Lung (tissue), 11 donors: ENCODE measurements at regions not wholly inside any gene's neighbourhood (a gene's known extent, or its start where the extent isn't known, plus 50 kb on each side); places are given as distances from the start of the nearest gene placed in this dataset.
"Not testable (repeated sequence)": the region's sequence is repeated elsewhere in the genome, so short reads cannot be mapped to it uniquely, and the experiment has no call there.

Experiments
- ATAC-seq: fragments of 200-7000 bp; cut with Tn5 transposase; one replicate; pipeline ENCODE4 v1.9.1; 2020; ENCODE audit warnings: moderate number of reproducible peaks; ENCODE audit not compliant: insufficient read depth, low FRiP score
- DNase-seq, 3 donors: peaks; one replicate each; pipeline ENCODE4 v3.0.0-alpha.2; 2013 to 2017
- H3K27ac ChIP-seq, 2 donors: one replicate each; pipeline ENCODE4 v1.5.1; 2013; ENCODE audit warnings: mild to moderate bottlenecking in 2 of 2, moderate library complexity in 2 of 2, control low read depth in 1 of 2, inconsistent platforms in 1 of 2, low read depth in 1 of 2, low read length in 1 of 2
- H3K27me3 ChIP-seq, 3 donors: one replicate each; pipeline ENCODE4 v1.5.1; 2013; ENCODE audit warnings: low read length in 2 of 3; ENCODE audit not compliant: control insufficient read depth in 3 of 3, insufficient read depth in 3 of 3
- H3K36me3 ChIP-seq, 4 donors: one replicate each; pipeline ENCODE4 v1.5.1; 2013; ENCODE audit warnings: low read length in 4 of 4, mild to moderate bottlenecking in 1 of 4, moderate library complexity in 1 of 4; ENCODE audit not compliant: control insufficient read depth in 4 of 4, insufficient read depth in 4 of 4
- H3K4me1 ChIP-seq, 5 donors: one replicate each; pipeline ENCODE4 v1.5.1; 2013; ENCODE audit warnings: low read length in 5 of 5, mild to moderate bottlenecking in 2 of 5, moderate library complexity in 1 of 5; ENCODE audit not compliant: control insufficient read depth in 5 of 5, insufficient read depth in 5 of 5
- H3K4me3 ChIP-seq: one replicate; pipeline ENCODE4 v1.5.1; 2013; ENCODE audit warnings: mild to moderate bottlenecking, control low read depth, moderate library complexity
- H3K9ac ChIP-seq, 2 donors: one replicate each; pipeline ENCODE4 v1.5.1; 2013; ENCODE audit warnings: low read length in 2 of 2, control low read depth in 1 of 2; ENCODE audit not compliant: insufficient read depth in 1 of 2
- H3K9me3 ChIP-seq, 4 donors: one replicate each; pipeline ENCODE4 v1.5.1; 2013; ENCODE audit warnings: low read length in 3 of 4, mild to moderate bottlenecking in 1 of 4, moderate library complexity in 1 of 4; ENCODE audit not compliant: control insufficient read depth in 4 of 4, insufficient read depth in 3 of 4
- CTCF ChIP-seq: IDR thresholded peaks from 2 replicates; pipeline ENCODE4 v1.5.1; 2012; ENCODE audit warnings: mild to moderate bottlenecking; ENCODE audit errors: control extremely low read depth, extremely low read depth
- WGBS, 2 donors: extraction: QIAGEN DNeasy Blood & Tissue Kit; methylation state at CpG; one replicate each; pipeline ENCODE4 v1.1.7; 2013; 5-methylcytosine and 5-hydroxymethylcytosine counted together
- donor health status: control.
- donor health status: control.
- donor health status: Bipolar disorder and iron deficiency.
- donor health status: healthy.
- donor health status: DM: yes; HTN: yes; CAD: no.

- H3K36me3 ChIP-seq, result no peaks in the 10 kb centered on the region
- peaks cover 0 to 2% (median 0%) of the 10 kb centered on the region in 4 donors for H3K9me3 ChIP-seq
- H3K4me1 ChIP-seq, result peaks cover 0 to 2% (median 0%) of the 10 kb centered on the region in 5 donors
- H3K27me3 ChIP-seq, result no peaks in the 10 kb centered on the region
- ATAC-seq, result no peak
- 25 to 42% methylated on average over 2 of the region's 2 CpGs for WGBS, 2 donors
- peak in 2 of 3 donors; percentile 18 to 20 for DNase-seq
- TF ChIP-seq CTCF, result no peak
- H3K4me3 ChIP-seq, result no peak overlapping the region
- no peak overlapping the region for H3K9ac ChIP-seq
- peak overlapping the region in 1 of 2 donors; percentile 21 for H3K27ac ChIP-seq
These were observed 69.1 kb downstream of the SPIN4 start for GRCh38 chrX:63282077-63282476.

GRCh38 chrX:63281465-63281864 is 69.7 kb downstream of the SPIN4 start:
- Histone ChIP-seq H3K27me3 (no peaks in the 10 kb centered on the region), H3K4me3 (no peak overlapping the region), H3K9ac (no peak overlapping the region), H3K4me1 (peaks cover 0 to 2% (median 0%) of the 10 kb centered on the region in 5 donors), H3K27ac (no peak overlapping the region), H3K36me3 (no peaks in the 10 kb centered on the region), H3K9me3 (peaks cover 0 to 2% (median 0%) of the 10 kb centered on the region in 4 donors)
- DNase-seq, result peak in 1 of 3 donors; percentile 2
- 60 to 84% methylated on average over 6 of the region's 6 CpGs for WGBS, 2 donors
- no peak for TF ChIP-seq CTCF
- ATAC-seq, result no peak

- DNase-seq, H3K36me3 ChIP-seq, H3K27ac ChIP-seq, ATAC-seq, H3K4me3 ChIP-seq, H3K9ac ChIP-seq, H3K27me3 ChIP-seq, H3K9me3 ChIP-seq, H3K4me1 ChIP-seq: not testable (repeated sequence)
- 72 to 84% methylated on average over 3 of the region's 3 CpGs for WGBS, 2 donors
These were observed 73.7 kb downstream of the SPIN4 start for GRCh38 chrX:63277394-63277793.

- Histone ChIP-seq H3K4me1 (no peaks in the 10 kb centered on the region), H3K9ac (no peak overlapping the region), H3K27me3 (no peaks in the 10 kb centered on the region), H3K36me3 (no peaks in the 10 kb centered on the region), H3K4me3 (no peak overlapping the region), H3K27ac (no peak overlapping the region), H3K9me3 (peaks cover 0 to 2% (median 0%) of the 10 kb centered on the region in 4 donors)
- no peak for DNase-seq
- TF ChIP-seq CTCF, result peak; percentile 22
- 32 to 36% methylated on average over 2 of the region's 2 CpGs for WGBS, 2 donors
- peak; percentile 30 for ATAC-seq
These were observed 76.0 kb downstream of the SPIN4 start for GRCh38 chrX:63275127-63275526.
